IMR-90 (cell line): ENCODE measurements at regions not wholly inside any gene's neighbourhood (a gene's known extent, or its start where the extent isn't known, plus 50 kb on each side); places are given as distances from the start of the nearest gene placed in this dataset.

Experiments used
- ATAC-seq: fragments of 200-7000 bp; cut with Tn5 transposase; 2 replicates; pipeline ENCODE4 v1.9.1; 2020; ENCODE audit warnings: low read depth, mild to moderate bottlenecking, moderate library complexity
- BruUV-seq: library from RNA; stranded (reverse); fragments of 400-500 nt; replicated peaks from 2 replicates; lab custom pipeline; 2021; lab: Mats Ljungman, UMichigan
- CTCF ChIA-PET: fragments of 300-600 bp; formaldehyde crosslinking; extraction: SDS; loops from one replicate; lab custom pipeline; 2021; ENCODE audit warnings: antibody characterized with exemption; lab: Yijun Ruan, JAX
- POLR2A ChIA-PET: fragments of 300-600 bp; sonication (Branson Sonifier 250); formaldehyde crosslinking; loops from one replicate; lab custom pipeline; 2022; ENCODE audit warnings: antibody characterized with exemption; ENCODE audit not compliant: unreplicated experiment; lab: Charles Lee
- DNase-seq: peaks from one replicate; pipeline ENCODE4 v3.0.0; 2013
- H2AFZ ChIP-seq: replicated peaks from 2 replicates; pipeline ENCODE3; 2013; ENCODE audit warnings: low read length, mild to moderate bottlenecking; ENCODE audit not compliant: poor library complexity
- H2AK5ac ChIP-seq: 2 replicates; pipeline ENCODE4 v1.6.1; 2013; ENCODE audit warnings: low read depth, low read length, inconsistent platforms
- H2AK9ac ChIP-seq: replicated peaks from 2 replicates; pipeline ENCODE3; 2013; ENCODE audit warnings: mild to moderate bottlenecking, low read depth, low read length, moderate library complexity; ENCODE audit not compliant: poor library complexity
- H2BK120ac ChIP-seq: 2 replicates; pipeline ENCODE4 v1.6.1; 2013; ENCODE audit warnings: low read depth, low read length, inconsistent platforms
- H2BK15ac ChIP-seq: 3 replicates; pipeline ENCODE4 v1.6.1; 2013; ENCODE audit warnings: low read depth, low read length, inconsistent platforms
- H2BK20ac ChIP-seq: 2 replicates; pipeline ENCODE4 v1.6.1; 2013; ENCODE audit warnings: low read depth, mild to moderate bottlenecking, inconsistent platforms, low read length, moderate library complexity
- H2BK5ac ChIP-seq: 2 replicates; pipeline ENCODE4 v1.6.1; 2013; ENCODE audit warnings: mild to moderate bottlenecking, low read depth, low read length, inconsistent platforms; ENCODE audit not compliant: poor library complexity, severe bottlenecking
- H3K14ac ChIP-seq: replicated peaks from 2 replicates; pipeline ENCODE4 v1.6.1; 2013; ENCODE audit warnings: low read depth, low read length, inconsistent platforms
- H3K18ac ChIP-seq: 2 replicates; pipeline ENCODE4 v1.6.1; 2013; ENCODE audit warnings: low read depth, low read length, control low read depth
- H3K23ac ChIP-seq: 2 replicates; pipeline ENCODE4 v1.6.1; 2013; ENCODE audit warnings: low read depth, low read length, inconsistent platforms
- H3K27ac ChIP-seq: 2 replicates; pipeline ENCODE4 v1.5.1; 2013; ENCODE audit warnings: mild to moderate bottlenecking, control low read depth, low read length; ENCODE audit not compliant: insufficient read depth
- H3K27me3 ChIP-seq: 2 replicates; pipeline ENCODE4 v1.6.1; 2013; ENCODE audit warnings: low read length; ENCODE audit not compliant: control insufficient read depth, insufficient read depth
- H3K36me3 ChIP-seq: 2 replicates; pipeline ENCODE4 v1.6.1; 2013; ENCODE audit warnings: low read length, mixed read lengths; ENCODE audit not compliant: control insufficient read depth, insufficient read depth
- H3K4ac ChIP-seq: 2 replicates; pipeline ENCODE4 v1.6.1; 2013; ENCODE audit warnings: low read depth, low read length, inconsistent platforms
- H3K4me1 ChIP-seq: 2 replicates; pipeline ENCODE4 v1.6.1; 2013; ENCODE audit warnings: low read length, mixed read lengths; ENCODE audit not compliant: control insufficient read depth, insufficient read depth
- H3K4me2 ChIP-seq: 2 replicates; pipeline ENCODE4 v1.6.1; 2013; ENCODE audit warnings: low read depth, mild to moderate bottlenecking, control low read depth, low read length, moderate library complexity
- H3K4me3 ChIP-seq: 2 replicates; pipeline ENCODE4 v1.5.1; 2013; ENCODE audit warnings: low read depth, mild to moderate bottlenecking, control low read depth, low read length, moderate library complexity; ENCODE audit not compliant: insufficient read depth
- H3K56ac ChIP-seq: 2 replicates; pipeline ENCODE4 v1.6.1; 2013; ENCODE audit warnings: low read length, inconsistent platforms; ENCODE audit not compliant: insufficient read depth; ENCODE audit errors: extremely low read depth
- H3K79me1 ChIP-seq, 2 experiments: 2 replicates each; pipeline ENCODE4 v1.6.1; 2013; ENCODE audit warnings: low read length in 2 of 2, inconsistent platforms in 1 of 2, low read depth in 1 of 2
- H3K9ac ChIP-seq: 2 replicates; pipeline ENCODE4 v1.6.1; 2013; ENCODE audit warnings: low read depth, low read length, control low read depth
- H3K9me1 ChIP-seq: 2 replicates; pipeline ENCODE4 v1.6.1; 2013; ENCODE audit warnings: low read length, inconsistent platforms; ENCODE audit not compliant: insufficient read depth
- H3K9me3 ChIP-seq: 2 replicates; pipeline ENCODE4 v1.6.1; 2013; ENCODE audit warnings: low read length; ENCODE audit not compliant: control insufficient read depth, insufficient read depth
- H4K20me1 ChIP-seq: 2 replicates; pipeline ENCODE4 v1.6.1; 2013; ENCODE audit warnings: low read length, inconsistent platforms; ENCODE audit not compliant: insufficient read depth
- H4K5ac ChIP-seq: 2 replicates; pipeline ENCODE4 v1.6.1; 2013; ENCODE audit warnings: mild to moderate bottlenecking, low read depth, low read length, control low read depth
- H4K8ac ChIP-seq, 2 experiments: 2 replicates each; pipeline ENCODE4 v1.6.1; 2013; ENCODE audit warnings: low read depth in 2 of 2, low read length in 2 of 2, control low read depth in 1 of 2, inconsistent platforms in 1 of 2
- H4K91ac ChIP-seq: 2 replicates; pipeline ENCODE4 v1.6.1; 2013; ENCODE audit warnings: low read depth, low read length, inconsistent platforms; ENCODE audit not compliant: insufficient read depth
- MXI1 ChIP-seq: IDR thresholded peaks from 2 replicates; pipeline ENCODE4 v1.6.1; 2012; ENCODE audit warnings: low read depth, mild to moderate bottlenecking, low read length, moderate library complexity, borderline replicate concordance
- RCOR1 ChIP-seq: IDR thresholded peaks from 2 replicates; pipeline ENCODE4 v1.6.1; 2012; ENCODE audit warnings: mild to moderate bottlenecking, low read length, improper control_type of control experiment; ENCODE audit not compliant: insufficient replicate concordance
- WGBS, 2 experiments: methylation state at CpG; one replicate each; pipeline versions ENCODE4 v1.1.5 to v1.1.7; 2013; ENCODE audit warnings: missing lambda C conversion rate in 2 of 2; ENCODE audit not compliant: insufficient read length in 1 of 2; ENCODE audit errors: extremely low coverage in 2 of 2; 5-methylcytosine and 5-hydroxymethylcytosine counted together
- dilution Hi-C: fragments of 300-500 bp; cut with HindIII; formaldehyde crosslinking; loops from one replicate; pipeline ENCODE4 v1.14.3; 2018; ENCODE audit warnings: low sequenced_read_pairs; ENCODE audit not compliant: unreplicated experiment
- in situ Hi-C: fragments of 300-500 bp; cut with MboI; formaldehyde crosslinking; loops from 3 replicates; pipeline ENCODE4 v1.14.3; 2019; ENCODE audit warnings: low sequenced_read_pairs, inconsistent platforms, mixed read lengths
- intact Hi-C: fragments of 100-400 bp; cut with micrococcal nuclease; formaldehyde crosslinking; loops from 2 replicates; pipeline ENCODE4 v1.10.0; 2022

DNA sequence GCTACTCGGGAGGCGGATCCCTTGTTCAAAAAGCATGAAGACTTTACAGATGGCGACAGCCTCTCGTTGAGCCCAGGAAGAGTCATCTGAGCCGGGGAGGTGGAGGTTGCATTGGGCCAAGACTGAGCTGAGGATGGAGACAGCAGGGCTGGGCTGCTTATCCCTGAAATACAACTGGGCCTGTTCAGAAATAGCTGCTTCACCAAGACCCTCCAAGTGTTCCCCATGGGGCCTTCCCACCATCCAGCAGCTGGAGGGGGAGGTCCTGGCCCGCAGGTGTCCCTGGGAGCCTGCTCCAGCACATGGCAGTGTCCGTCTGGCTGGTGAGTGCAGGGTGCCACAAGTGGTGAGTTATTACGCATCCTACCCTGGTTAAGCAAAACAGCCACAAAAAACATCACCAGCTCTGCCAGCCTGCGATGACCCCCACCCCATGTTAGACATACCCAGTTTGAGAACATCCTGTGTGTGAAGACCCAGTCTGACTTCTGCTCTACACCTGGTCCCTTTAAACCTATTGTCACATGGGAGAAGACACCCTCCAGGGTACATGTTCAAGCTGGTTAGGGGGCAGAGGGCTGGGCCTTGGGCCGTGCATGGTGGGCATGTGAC, 93.1 kb upstream of the TMPRSS2 start:
- H3K4me3 ChIP-seq: no peak overlapping the region
- ATAC-seq (no peak), DNase-seq (no peak)
- H4K20me1 ChIP-seq: no peaks in the 10 kb centered on the region
- H3K23ac ChIP-seq: no peak overlapping the region
- no peak overlapping the region for H3K14ac ChIP-seq
- H3K4me1 ChIP-seq: no peaks in the 10 kb centered on the region
- POLR2A ChIA-PET: no interaction called here
- no peak overlapping the region for H3K4ac ChIP-seq
- H3K27me3 ChIP-seq: peaks cover 19% of the 10 kb centered on the region; the same call in 1 of the 2 replicates
- H2AFZ ChIP-seq: no peak overlapping the region
- H3K9ac ChIP-seq: no peak overlapping the region
- H3K9me1 ChIP-seq: no peaks in the 10 kb centered on the region
- no peak overlapping the region for H2BK20ac ChIP-seq
- CTCF ChIA-PET: no interaction called here
- 74% methylated on average over 5 of the region's 10 CpGs; no CpG with 5 or more reads in 1 of the 2 experiments for WGBS, 2 experiments
- H4K8ac ChIP-seq: no peak overlapping the region
- dilution Hi-C loops (no loop called here), in situ Hi-C loops (no loop called here), intact Hi-C loops (no loop called here)
- H3K79me1 ChIP-seq: no peaks in the 10 kb centered on the region
- H2AK9ac ChIP-seq: no peak overlapping the region
- H3K27ac ChIP-seq: no peak overlapping the region
- no TSS peak for BruUV-seq
- H3K4me2 ChIP-seq: no peak overlapping the region
- H2BK5ac ChIP-seq: no peak overlapping the region
- H2BK15ac ChIP-seq: no peak overlapping the region
- H3K56ac ChIP-seq: no peak overlapping the region
- no peak for TF ChIP-seq MXI1
- no peak for TF ChIP-seq RCOR1
- H2AK5ac ChIP-seq: no peak overlapping the region
- H4K91ac ChIP-seq: no peak overlapping the region
- H2BK120ac ChIP-seq: no peak overlapping the region
- H3K18ac ChIP-seq: no peak overlapping the region
- H3K9me3 ChIP-seq: no peaks in the 10 kb centered on the region
- H3K36me3 ChIP-seq: no peaks in the 10 kb centered on the region
- H4K5ac ChIP-seq: no peak overlapping the region
